ENCODE measurements at regions not wholly inside any gene's neighbourhood (a gene's known extent, or its start where the extent isn't known, plus 50 kb on each side); places are given as distances from the start of the nearest gene placed in this dataset.

DNA sequence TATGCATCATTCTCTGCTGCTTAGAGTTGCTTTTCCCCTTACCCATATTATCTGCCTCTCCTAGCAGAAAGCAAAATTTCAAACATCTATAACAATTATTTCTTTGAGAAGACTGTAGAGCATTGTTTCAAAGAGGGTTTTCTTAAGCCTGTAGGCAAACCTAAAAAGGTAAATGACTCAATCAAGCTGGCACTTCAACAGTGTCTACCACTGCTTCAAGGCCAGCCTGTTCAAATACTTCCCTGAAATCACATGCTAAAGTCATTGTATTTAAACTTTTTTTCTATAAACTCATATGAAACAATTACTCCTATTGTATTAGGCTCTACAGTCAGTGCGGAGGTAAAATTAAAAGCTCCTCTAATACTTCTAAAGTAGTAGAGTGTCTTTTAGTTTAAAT lies 87.1 kb downstream of the OGFRL1 start:
- TF ChIP-seq, protein P1, sequence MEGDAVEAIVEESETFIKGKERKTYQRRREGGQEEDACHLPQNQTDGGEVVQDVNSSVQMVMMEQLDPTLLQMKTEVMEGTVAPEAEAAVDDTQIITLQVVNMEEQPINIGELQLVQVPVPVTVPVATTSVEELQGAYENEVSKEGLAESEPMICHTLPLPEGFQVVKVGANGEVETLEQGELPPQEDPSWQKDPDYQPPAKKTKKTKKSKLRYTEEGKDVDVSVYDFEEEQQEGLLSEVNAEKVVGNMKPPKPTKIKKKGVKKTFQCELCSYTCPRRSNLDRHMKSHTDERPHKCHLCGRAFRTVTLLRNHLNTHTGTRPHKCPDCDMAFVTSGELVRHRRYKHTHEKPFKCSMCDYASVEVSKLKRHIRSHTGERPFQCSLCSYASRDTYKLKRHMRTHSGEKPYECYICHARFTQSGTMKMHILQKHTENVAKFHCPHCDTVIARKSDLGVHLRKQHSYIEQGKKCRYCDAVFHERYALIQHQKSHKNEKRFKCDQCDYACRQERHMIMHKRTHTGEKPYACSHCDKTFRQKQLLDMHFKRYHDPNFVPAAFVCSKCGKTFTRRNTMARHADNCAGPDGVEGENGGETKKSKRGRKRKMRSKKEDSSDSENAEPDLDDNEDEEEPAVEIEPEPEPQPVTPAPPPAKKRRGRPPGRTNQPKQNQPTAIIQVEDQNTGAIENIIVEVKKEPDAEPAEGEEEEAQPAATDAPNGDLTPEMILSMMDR (conservative IDR thresholded peaks at IDR 0.05; ENCODE audit: low read length) = no peak
- no peak for TF ChIP-seq EZH2phosphoT487 (IDR thresholded peaks at IDR 0.05; ENCODE audit: borderline replicate concordance, low read depth, low read length)
